Activated naive CD4-positive, alpha-beta T cell (primary cell): ENCODE measurements at regions not wholly inside any gene's neighbourhood (a gene's known extent, or its start where the extent isn't known, plus 50 kb on each side); places are given as distances from the start of the nearest gene placed in this dataset.
"Not testable (repeated sequence)": the region's sequence is repeated elsewhere in the genome, so short reads cannot be mapped to it uniquely, and the experiment has no call there.

ENCODE experiments used
- DNase-seq, 4 experiments: peaks; one replicate each; lab custom pipeline; 2025; lab: John Stamatoyannopoulos, UW

DNA sequence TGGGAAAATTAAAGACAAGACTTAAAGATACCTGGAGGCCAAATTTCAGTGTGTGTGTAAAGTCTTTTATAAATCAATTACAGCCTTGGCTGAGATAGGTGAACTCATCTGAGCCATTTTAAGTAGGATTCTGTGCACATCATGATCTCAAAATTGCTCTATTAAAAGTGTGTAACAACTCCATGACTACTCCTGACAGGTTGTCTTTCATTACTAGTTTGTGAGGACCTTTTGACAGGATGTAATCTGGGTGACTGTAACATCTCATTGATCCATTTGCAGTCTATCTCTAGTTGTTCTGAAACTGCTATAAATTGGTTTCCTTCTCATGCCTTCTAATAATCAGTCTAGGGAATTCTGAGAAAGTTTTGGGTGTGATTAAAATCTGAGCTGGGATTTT, 753.3 kb downstream of the SLITRK5 start:
- DNase-seq = no peak

DNA sequence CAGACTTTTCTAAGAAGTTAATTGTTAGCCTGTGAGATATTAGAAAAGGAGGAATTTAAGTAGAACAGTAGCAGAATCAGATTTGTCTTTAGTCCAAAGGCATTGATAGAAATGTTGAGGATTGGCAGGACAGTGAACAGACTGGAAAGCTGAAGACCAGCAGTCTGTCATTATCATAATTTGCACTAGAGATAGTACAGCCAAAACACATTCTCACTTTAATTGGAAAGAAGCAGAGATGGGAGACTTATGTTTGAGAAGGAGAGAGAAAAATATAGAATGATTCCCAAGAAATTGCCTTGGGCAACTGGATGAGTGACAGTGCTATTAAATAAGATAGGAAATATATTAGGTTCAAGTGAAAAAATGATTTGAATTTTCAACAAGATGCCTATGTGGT, 755.5 kb downstream of the SLITRK5 start:
- DNase-seq = no peak

DNA sequence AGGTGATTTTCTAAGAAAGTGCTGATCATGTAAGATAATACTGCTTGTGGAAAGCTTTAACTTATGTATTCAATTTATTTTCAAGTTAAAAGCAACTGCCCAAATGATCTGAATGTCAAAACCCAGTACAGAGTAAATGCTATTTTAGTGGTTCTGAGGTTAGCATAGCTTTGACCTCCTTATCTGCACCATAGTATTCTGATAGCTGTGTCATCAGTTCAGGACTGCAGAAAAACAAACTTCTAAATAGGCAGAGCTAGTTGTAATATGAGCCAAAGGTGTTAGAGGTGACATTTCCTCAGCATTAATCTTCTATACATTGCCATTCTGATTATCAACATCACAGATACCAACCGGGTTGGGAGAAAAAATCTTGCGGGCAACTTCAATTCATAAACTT, 758.7 kb downstream of the SLITRK5 start:
- no peak for DNase-seq

DNA sequence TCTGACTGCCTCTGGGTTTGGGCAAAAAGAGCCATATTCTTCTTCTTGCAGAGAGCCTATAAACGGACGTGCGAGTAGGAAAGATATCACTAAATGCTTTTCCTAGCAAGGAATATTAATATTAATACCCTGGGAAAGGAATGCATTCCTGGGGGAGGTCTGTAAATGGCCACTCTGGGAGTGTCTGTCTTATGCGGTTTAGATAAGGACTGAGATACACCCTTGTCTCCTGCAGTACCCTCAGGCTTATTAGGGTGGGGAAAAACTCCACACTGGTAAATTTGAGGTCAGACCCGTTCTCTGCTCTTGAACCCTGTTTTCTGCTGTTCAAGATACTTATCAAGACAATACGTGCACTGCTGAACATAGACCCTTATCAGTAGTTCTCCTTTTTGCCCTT, 763.8 kb downstream of the SLITRK5 start:
- DNase-seq = no peak

DNA sequence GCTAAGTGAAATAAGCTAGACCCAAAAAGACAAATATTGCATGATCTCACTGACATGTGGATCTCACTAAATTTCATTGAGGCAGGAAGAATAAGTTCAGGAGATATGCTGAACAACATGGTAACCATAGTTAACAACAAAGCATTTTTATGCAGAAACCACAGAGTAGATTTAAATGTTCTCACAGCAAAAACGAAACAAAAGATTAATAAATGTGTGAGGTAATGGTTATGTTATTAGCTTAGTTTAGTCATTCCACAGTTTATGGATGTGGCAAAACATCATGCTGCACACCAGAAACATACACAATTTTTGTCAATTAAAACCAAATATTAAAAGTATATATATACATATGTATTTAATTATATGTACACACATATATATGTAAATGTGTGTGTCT, 765.8 kb downstream of the SLITRK5 start:
- DNase-seq = no peak

DNA sequence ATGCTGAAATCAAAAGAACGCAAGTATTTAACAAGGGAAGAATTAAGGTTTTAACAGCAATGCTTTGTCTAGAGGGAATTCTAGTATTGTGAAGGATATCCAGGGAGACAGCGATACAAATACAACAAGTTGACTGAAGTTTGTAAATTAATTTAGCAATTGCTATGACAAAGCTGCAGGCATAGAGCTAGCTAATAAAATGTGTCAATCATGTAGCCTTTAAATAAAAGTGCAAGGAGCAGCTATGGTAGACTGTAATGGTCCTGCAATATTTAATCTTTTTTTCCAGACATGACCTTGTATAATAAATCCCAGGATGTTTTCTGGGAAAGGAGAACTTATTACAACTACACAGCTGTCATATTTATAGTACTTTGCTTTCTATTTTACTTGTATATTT, 779.3 kb downstream of the SLITRK5 start:
- DNase-seq = no peak

DNA sequence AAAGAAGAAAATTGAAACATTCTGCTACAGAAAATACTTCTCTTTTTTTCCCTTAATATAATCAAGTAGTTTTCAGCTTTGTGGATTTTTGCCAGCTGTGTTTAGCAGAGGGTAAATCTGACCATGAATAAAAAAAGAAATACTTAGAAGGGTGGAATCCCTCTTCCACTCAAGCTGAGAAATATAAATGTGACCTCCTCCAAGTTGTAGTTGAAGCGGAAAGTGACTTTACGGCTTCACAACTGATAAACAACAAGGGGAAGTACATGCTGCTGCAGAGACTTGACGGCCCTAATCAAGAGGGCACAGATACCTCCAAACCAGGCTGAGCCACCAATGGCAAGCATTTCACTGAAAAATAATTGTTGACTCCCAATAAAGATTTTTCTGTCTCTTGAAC, 785.0 kb downstream of the SLITRK5 start:
- DNase-seq = no peak

DNA sequence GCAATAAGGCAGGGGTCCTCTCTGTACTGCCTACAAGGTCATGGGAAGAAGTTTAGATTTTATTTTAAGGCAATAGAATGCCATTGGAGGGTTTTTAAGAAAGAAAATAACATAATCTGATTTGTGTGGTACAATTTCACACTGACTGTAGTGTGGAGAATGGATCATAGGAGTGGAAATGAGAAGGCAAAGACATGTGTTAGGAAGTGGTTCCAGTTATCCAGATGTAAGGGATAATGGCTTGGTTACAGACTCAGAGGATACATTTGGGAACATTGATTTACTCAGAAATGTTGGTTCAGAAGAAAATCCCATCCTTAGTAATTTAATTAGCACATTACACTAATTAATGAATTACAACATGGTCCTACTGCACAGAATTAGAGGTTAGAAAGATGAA, 788.2 kb downstream of the SLITRK5 start:
- no peak for DNase-seq

DNA sequence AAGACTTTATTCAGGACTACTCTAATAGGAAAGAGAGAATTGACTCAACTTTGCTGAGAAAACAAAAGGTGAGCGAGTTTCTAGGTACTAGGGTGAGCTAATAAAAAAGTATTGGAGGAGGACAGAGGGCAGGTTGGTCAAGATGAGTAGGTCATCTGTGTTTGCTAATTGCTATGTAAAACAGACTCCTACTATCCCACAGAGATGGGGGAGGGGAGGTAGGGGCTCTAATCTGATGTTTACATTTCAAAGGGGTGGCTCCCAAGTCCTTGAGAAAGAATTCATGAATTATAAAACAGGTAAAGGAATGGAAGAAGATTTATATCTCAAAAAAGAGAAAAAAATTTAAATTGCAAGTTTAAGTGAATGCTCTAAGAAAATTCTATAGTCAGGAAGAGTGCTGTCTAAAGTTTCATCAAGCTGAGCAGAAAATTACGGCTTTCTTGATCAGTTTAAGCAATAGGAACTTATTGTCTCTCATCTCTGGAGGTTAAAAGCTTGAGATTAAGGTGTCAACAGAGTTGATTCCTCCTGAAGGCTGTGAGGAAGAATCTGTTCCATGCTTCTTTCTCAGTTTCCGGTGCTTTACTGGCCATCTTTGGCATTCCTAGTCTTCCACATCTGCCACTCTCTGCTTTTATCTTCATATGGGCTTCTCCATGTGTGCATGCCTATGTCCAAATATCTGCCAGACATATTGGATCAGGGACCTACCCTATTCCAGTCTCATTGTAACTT, 790.3 kb downstream of the SLITRK5 start:
- DNase-seq = no peak

DNA sequence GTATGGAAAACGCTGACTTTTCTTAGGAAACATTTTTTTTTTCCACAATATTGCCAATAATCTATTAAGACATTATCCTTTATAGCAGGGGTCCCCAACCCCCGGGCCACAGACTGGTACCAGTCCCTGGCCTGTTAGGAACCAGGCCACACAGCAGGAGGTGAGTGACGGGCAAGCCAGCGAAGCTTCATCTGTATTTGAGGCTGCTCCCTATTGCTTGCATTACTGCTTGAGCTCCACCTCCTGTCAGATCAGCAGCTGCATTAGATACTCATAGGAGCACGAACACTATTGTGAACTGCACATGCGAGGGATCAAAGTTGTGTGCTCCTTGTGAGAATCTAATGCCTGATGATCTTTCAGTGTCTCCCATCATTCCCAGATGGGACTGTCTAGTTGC, 793.7 kb downstream of the SLITRK5 start:
- no peak for DNase-seq

DNA sequence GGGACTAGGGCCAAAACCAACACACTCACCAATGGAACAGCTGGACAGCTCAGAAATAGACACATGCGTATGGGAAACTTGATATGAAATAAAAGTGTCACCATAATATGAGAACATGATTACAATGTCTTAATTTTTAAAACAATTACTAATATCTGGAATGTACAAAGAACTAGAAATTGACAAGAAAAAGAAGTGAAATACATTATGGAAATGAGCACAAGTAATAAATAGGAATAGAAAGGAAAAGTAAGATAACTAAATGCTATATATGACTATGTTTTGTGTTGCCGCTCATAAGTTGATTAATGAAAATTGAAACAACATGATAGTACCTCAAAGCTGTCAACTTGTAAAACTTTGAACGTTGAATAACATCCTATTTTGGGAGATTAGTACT, 801.1 kb downstream of the SLITRK5 start:
- DNase-seq = no peak

DNA sequence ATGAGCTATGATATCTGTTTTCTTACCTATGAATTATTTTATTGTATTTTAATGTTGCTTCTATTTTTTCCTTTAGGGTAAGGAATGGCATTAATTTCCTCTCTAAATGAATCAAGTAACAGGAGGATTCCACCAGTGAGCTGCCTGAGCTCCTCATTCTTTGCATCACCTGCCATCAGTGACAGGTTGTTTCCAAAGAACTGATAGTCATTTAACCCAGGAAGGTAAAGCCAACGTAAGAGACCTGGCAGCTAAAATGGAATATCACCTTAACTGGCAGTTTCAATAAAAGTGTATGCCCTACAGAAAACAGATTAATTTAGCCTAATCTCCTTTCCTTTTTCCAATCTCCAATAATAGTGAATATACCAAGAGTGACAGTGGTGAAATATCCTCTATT, 812.0 kb downstream of the SLITRK5 start:
- DNase-seq = no peak

DNA sequence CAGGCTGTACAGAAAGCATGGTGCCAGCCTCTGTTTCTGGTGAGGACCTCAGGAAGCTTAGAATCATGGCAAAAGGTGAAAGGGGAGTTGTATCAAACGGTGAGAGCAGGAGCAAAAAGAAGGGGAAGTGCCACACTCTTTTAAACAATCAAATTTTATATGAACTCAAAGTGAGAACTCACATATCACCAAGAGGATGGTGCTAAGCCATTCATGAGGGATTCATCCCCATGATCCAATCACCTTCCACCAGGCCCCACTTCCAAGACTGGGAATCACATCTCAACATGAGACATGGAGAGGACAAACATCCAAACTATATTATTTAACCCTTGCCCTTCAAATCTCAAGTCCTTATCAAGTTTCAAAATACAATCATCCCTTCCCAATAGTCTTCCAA, 836.7 kb downstream of the SLITRK5 start:
- DNase-seq = no peak

DNA sequence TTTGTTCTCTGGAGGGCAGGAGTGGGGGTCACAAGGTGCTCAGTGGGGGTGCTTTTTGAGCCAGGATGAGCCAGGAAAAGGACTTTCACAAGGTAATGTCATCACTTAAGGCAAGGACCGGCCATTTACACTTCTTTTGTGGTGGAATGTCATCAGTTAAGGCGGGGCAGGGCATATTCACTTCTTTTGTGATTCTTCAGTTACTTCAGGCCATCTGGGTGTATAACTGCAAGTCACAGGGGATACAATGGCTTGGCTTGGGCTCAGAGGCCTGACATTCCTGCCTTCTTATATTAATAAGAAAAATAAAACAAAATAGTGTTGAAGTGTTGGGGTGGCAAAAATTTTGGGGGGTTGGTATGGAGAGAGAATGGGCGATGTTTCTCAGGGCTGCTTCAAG, 841.8 kb downstream of the SLITRK5 start:
- DNase-seq = not testable (repeated sequence)

DNA sequence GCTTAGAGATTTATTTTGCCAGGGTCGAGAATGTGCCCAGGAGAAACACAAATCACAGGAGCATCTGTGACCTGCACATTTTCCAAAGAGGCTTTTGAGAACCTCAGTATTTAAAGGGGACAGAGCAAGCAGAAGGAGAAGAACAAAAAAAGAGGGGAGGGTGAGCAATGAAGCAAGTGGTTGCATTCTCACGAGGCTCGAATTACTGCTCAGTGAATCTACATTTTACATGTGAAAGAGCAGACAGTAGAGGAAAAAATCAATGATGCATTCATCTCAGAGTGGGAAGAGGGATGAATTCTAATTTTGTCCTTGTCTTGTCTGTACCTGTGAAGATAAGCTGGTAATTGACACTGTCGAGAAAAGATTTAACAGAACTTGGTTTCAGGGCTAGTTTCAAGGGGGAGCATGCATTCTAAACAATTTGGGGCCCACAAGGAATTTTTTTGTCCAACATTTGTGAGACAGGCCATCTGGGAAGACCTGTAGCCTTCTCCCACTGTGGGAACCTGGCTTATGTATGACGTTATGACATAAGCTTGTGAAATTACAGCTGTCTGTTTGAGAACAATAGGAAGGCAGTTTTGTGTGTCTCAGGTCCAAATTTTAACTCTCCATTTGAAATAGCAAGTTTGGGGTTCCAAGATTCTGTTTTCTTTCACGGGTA, 855.1 kb downstream of the SLITRK5 start:
- DNase-seq = no peak

DNA sequence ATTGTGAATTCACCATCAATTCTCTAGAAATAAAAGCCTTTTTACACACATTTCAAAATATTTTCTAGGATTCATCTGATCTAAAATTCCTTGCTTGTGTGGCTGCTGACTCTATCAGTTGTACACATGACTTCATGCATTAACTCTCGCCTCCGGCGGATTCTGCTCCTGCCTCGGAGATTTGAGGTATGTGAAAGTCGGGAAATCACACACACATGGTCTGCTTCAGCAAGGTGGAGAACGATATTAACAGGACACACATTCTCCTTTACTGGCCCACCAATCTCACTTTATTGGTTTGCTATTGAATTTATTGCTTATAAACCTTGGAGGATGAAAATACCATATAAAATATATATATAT, 855.7 kb downstream of the SLITRK5 start:
- no peak for DNase-seq

DNA sequence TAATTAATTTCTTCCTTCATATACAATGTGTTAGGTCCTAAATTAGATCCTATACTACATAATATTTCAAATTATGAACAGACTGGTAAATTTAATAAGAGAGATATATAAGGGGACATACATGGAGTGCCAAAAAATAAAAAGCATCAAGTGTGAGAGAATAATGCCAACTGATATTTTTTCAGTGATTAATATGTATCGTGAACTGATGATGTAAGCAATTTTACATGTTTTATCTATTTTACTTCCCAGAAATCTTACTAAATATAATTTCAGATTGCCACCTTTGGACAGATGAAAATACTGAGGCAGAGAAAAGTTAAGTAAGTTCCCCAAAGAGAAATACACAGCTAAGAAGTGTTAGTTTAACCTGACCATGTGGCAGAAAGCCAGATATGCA, 870.8 kb downstream of the SLITRK5 start:
- no peak for DNase-seq

DNA sequence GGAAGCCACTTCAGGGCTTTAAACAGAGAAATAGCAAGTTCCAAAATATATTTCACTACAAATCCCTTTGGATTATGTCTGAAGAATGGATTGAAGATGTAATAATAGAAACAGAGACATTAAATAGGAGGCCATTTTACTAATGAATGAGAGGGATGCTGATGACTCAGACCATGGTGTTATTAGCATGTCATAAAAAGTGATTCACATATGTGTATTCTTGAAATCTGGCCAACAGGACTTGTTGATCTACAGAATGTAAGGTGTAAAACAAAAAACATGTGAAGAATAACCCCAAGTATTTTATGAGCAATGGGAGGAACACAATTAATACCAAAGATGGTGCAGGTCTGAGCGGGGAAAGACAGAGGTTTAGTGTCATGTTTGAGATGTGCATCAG, 873.7 kb downstream of the SLITRK5 start:
- no peak for DNase-seq

DNA sequence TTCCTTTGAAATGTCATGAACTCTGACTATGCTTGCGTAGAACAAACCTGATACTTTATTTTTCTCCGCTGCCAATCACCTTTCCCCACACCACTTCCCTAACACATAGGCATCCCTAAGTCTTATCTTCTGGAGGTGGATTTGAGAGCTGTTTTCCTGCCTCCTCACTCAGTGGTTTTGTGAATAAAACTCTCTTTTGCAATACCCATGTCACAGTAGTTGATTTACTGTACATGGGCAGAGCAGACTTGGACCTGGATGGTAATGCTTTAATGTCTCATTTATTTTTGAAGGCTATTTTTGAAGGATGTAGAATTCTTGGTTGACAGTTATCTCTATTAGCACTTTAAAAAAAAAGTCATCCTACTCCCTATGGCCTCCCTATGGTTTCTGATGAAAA, 881.8 kb downstream of the SLITRK5 start:
- DNase-seq = no peak

DNA sequence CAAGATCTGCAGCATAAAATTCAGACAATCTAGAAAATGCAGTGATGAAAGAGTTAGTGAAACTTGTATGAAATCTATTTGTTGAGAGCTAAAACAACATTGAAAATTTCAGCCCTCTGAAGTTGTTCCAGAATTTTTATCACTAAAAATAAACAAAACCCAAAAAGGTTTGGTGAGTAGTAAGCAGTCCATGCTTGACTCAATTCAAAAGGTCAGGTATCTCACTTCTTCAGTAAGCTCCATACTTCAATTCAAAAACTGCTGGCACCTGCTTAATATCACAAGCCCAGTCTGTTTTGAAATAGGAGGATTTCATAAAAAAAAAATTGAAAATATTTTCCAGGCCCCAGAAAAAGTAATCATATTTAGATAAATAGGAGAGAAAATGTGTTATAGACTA, 894.4 kb downstream of the SLITRK5 start:
- no peak for DNase-seq

DNA sequence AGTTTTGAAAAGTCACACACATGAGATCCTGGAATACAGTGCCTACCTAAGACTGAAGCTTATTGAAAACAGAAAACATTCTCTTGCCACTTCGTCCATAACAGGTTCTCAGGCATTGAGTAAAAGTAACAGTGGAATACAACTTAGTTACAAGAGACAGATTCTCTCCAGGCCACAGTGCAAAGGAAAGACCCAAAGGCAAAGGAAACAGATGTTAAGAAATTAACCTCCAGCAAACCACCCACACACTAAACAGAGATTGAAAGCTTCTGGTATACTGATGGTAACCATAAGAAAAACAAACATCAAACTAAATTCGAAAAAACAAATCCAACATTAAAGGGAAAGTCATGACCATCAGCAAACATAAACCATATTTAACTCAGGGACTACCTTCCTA, 914.7 kb downstream of the SLITRK5 start:
- DNase-seq = no peak

DNA sequence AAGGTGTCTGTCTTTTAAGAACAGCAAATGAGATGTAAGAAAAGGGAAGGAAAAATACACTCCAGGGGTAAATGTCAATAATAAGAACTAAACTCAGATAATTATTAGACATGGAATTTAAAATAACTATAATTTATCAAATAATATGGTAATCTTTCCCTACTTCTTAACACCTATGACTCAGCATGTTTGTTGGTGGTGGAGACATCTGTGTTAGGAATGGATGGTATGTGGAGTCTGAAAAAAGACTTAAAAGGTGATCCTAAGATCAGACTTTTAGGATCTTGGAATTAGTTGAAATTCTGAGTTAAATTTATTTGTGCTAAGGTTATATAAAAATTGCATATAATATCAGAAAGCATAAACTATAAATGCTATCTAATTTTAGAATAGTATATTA, 915.1 kb downstream of the SLITRK5 start:
- no peak for DNase-seq

DNA sequence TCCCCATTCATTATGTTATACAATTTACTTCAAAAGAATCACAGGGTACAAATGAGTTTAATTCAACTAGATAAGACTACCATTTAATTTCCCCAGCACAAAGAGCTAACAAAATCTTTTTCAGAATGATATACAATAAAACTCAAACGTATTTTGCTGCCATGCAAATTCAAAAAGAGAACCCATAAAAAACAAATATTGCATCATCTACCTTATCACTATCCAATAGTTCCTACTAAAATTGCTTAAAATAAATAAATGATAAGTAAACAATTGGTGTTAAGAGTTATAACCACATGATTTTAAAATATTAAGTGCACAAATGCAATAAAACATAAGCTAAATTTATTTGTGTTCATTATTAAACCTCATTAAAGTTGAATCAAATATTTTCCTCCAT, 919.4 kb downstream of the SLITRK5 start:
- DNase-seq = no peak

DNA sequence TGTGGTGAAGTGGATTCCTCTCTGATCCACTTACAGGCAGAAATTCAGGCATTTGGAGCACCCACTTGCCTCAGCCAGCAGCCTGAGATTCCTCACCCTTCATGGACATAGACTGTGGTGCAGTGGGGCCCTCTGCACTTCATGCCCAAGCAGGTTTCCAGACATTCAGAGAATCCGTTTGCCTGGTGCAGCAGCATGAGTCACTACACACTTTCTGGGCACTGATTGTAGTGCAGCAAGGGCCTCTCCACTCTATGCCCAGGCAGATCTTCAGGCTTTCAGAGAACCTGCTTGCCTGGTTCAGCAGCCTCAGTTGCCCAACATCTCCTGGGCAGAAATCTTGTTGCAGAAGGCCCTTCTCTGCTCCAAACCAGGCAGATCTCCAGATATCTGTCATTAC, 920.9 kb downstream of the SLITRK5 start:
- DNase-seq = no peak
